ENCODE measurements at regions not wholly inside any gene's neighbourhood (a gene's known extent, or its start where the extent isn't known, plus 50 kb on each side); places are given as distances from the start of the nearest gene placed in this dataset.

- no peaks in the 10 kb centered on the region for H3K9me3 Mint-ChIP-seq
- no peaks in the 10 kb centered on the region for H3K4me1 Mint-ChIP-seq
- TF ChIP-seq, protein P1, sequence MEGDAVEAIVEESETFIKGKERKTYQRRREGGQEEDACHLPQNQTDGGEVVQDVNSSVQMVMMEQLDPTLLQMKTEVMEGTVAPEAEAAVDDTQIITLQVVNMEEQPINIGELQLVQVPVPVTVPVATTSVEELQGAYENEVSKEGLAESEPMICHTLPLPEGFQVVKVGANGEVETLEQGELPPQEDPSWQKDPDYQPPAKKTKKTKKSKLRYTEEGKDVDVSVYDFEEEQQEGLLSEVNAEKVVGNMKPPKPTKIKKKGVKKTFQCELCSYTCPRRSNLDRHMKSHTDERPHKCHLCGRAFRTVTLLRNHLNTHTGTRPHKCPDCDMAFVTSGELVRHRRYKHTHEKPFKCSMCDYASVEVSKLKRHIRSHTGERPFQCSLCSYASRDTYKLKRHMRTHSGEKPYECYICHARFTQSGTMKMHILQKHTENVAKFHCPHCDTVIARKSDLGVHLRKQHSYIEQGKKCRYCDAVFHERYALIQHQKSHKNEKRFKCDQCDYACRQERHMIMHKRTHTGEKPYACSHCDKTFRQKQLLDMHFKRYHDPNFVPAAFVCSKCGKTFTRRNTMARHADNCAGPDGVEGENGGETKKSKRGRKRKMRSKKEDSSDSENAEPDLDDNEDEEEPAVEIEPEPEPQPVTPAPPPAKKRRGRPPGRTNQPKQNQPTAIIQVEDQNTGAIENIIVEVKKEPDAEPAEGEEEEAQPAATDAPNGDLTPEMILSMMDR (IDR thresholded peaks at IDR 0.05), result no peak
- H3K27ac Mint-ChIP-seq, result no peak overlapping the region
- no peak for DNase-seq
- peaks cover 3% of the 10 kb centered on the region for H3K27me3 Mint-ChIP-seq (ENCODE audit: low read depth, poor library complexity)
- no peaks in the 10 kb centered on the region for H3K36me3 Mint-ChIP-seq (ENCODE audit: low read depth)
- no peak overlapping the region for H3K4me3 Mint-ChIP-seq
Observed at GRCh38 chr5:33271606-33272005, 169.2 kb upstream of the TARS1 start.

GRCh38 chr5:33272288-33272687, 168.5 kb upstream of the TARS1 start:
- H3K4me1 Mint-ChIP-seq, result no peaks in the 10 kb centered on the region

GRCh38 chr5:33273985-33274384, 166.8 kb upstream of the TARS1 start:
- no peak overlapping the region for H3K4me3 Mint-ChIP-seq
- no peaks in the 10 kb centered on the region for H3K36me3 Mint-ChIP-seq (ENCODE audit: low read depth)
- peaks cover 3% of the 10 kb centered on the region for H3K27me3 Mint-ChIP-seq (ENCODE audit: low read depth, poor library complexity)
- H3K27ac Mint-ChIP-seq, result no peak overlapping the region
- no peaks in the 10 kb centered on the region for H3K9me3 Mint-ChIP-seq
- TF ChIP-seq, protein P1 (IDR thresholded peaks at IDR 0.05), result no peak
- no peaks in the 10 kb centered on the region for H3K4me1 Mint-ChIP-seq
- DNase-seq, result no peak

More at GRCh38 chr5:33272288-33272687, 168.5 kb upstream of the TARS1 start:
- TF ChIP-seq, protein P1 (IDR thresholded peaks at IDR 0.05), result no peak
- no peak for DNase-seq
- no peak overlapping the region for H3K27ac Mint-ChIP-seq
- H3K36me3 Mint-ChIP-seq (ENCODE audit: low read depth), result no peaks in the 10 kb centered on the region
- H3K27me3 Mint-ChIP-seq (ENCODE audit: low read depth, poor library complexity), result peaks cover 3% of the 10 kb centered on the region
- H3K4me3 Mint-ChIP-seq, result no peak overlapping the region
- no peaks in the 10 kb centered on the region for H3K9me3 Mint-ChIP-seq

- Mint-ChIP-seq H3K4me3 (no peak overlapping the region), H3K9me3 (no peaks in the 10 kb centered on the region), H3K4me1 (no peaks in the 10 kb centered on the region), H3K27me3 (ENCODE audit: low read depth, poor library complexity) (no peaks in the 10 kb centered on the region), H3K27ac (no peak overlapping the region), H3K36me3 (ENCODE audit: low read depth) (no peaks in the 10 kb centered on the region)
- DNase-seq, result no peak
- TF ChIP-seq, protein P1 (IDR thresholded peaks at IDR 0.05), result no peak
Observed at GRCh38 chr5:33275391-33275790, 165.4 kb upstream of the TARS1 start.

- H3K4me3 Mint-ChIP-seq, result no peak overlapping the region
- TF ChIP-seq, protein P1 (IDR thresholded peaks at IDR 0.05), result no peak
- H3K27ac Mint-ChIP-seq, result no peak overlapping the region
Observed at GRCh38 chr5:33275921-33276627, 164.7 kb upstream of the TARS1 start.

GRCh38 chr5:33276628-33276950, 164.2 kb upstream of the TARS1 start:
- no peaks in the 10 kb centered on the region for H3K36me3 Mint-ChIP-seq (ENCODE audit: low read depth)
- H3K9me3 Mint-ChIP-seq, result no peaks in the 10 kb centered on the region
- H3K27ac Mint-ChIP-seq, result no peak overlapping the region
- no peaks in the 10 kb centered on the region for H3K4me1 Mint-ChIP-seq
- H3K4me3 Mint-ChIP-seq, result no peak overlapping the region
- DNase-seq, result no peak
- H3K27me3 Mint-ChIP-seq (ENCODE audit: low read depth, poor library complexity), result no peaks in the 10 kb centered on the region
- TF ChIP-seq, protein P1 (IDR thresholded peaks at IDR 0.05), result no peak

More at GRCh38 chr5:33275921-33276627, 164.7 kb upstream of the TARS1 start:
- Mint-ChIP-seq H3K9me3 (no peaks in the 10 kb centered on the region), H3K4me1 (no peaks in the 10 kb centered on the region), H3K36me3 (ENCODE audit: low read depth) (no peaks in the 10 kb centered on the region), H3K27me3 (ENCODE audit: low read depth, poor library complexity) (no peaks in the 10 kb centered on the region)
- DNase-seq, result no peak

All from nephron progenitor cell (in vitro differentiated cells).